AG09309 (cell line): ENCODE measurements at regions not wholly inside any gene's neighbourhood (a gene's known extent, or its start where the extent isn't known, plus 50 kb on each side); places are given as distances from the start of the nearest gene placed in this dataset.

Source experiments
- DNase-seq: peaks from one replicate; pipeline ENCODE4 v3.0.0-alpha.2; 2010; ENCODE audit warnings: low read depth
- H3K4me3 ChIP-seq: 2 replicates; pipeline ENCODE4 v1.5.1; 2011; ENCODE audit warnings: mild to moderate bottlenecking, low read depth, low read length, moderate library complexity; ENCODE audit not compliant: control insufficient read depth
- TF ChIP-seq, protein P1 (sequence below): IDR thresholded peaks from 2 replicates; pipeline ENCODE4 v1.5.1; 2011; ENCODE audit warnings: mild to moderate bottlenecking, low read depth, low read length, inconsistent platforms; ENCODE audit not compliant: insufficient read depth, control insufficient read depth; ENCODE audit errors: missing control alignments

DNA sequence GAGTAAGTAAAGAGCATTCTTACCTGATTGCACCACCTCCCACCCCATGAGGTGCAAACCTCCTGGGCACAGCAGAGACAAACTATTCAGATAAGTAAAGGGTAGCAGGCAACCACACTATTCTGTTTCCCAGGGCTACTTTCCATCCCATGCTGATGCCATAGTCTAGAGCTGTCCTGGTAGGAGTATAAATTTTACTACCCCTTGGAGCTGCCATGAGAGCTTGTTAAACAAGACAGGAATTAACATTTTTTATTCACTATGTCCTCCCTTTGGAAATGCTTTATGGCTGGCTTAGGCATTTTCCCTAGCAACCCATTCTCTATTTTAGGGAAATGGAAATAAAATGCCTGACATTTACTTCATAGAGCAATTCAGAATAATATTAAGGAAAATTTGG, 324.6 kb upstream of the USP25 start:
- H3K4me3 ChIP-seq, result no peak overlapping the region
- DNase-seq, result no peak
- TF ChIP-seq, protein P1, sequence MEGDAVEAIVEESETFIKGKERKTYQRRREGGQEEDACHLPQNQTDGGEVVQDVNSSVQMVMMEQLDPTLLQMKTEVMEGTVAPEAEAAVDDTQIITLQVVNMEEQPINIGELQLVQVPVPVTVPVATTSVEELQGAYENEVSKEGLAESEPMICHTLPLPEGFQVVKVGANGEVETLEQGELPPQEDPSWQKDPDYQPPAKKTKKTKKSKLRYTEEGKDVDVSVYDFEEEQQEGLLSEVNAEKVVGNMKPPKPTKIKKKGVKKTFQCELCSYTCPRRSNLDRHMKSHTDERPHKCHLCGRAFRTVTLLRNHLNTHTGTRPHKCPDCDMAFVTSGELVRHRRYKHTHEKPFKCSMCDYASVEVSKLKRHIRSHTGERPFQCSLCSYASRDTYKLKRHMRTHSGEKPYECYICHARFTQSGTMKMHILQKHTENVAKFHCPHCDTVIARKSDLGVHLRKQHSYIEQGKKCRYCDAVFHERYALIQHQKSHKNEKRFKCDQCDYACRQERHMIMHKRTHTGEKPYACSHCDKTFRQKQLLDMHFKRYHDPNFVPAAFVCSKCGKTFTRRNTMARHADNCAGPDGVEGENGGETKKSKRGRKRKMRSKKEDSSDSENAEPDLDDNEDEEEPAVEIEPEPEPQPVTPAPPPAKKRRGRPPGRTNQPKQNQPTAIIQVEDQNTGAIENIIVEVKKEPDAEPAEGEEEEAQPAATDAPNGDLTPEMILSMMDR, result no peak

DNA sequence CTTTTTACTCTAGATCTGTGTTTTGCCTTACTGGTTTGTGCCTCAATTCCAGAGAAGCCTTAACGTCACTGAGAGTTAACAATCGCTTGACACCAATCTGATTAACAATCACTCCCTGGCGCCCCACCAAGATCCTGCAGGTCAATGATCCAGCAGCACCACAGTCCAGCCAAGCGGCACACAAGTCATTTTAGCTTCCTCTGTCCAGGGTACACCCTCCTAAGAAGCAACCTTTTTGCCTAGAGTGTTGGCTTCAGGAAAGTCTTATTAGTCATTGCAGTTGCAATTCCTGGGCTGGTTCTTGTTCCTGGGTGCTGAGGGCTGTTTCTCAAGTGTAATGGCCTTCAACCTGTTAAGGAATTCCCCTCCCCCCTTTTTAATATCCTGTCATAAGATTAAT, 323.0 kb upstream of the USP25 start:
- no peak overlapping the region for H3K4me3 ChIP-seq
- DNase-seq, result no peak
- TF ChIP-seq, protein P1, result no peak

DNA sequence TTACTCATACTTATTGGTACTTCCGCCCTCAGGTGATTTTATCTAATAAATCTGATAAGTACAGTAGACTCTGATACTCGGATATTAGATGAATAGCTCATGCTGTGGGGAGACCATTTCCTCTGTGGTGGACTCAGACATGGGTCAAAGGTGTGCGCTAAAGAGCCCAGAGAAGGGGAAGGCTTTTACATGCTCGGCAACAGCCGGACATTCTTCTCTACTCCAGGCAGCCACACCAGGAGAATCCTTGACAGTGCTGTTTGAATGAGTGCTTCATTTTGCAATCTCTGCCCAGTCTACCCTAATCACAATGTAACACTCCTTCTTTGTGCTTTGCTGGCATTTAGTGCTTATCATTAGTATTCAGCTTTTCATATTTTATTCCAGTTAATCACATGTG, 322.2 kb upstream of the USP25 start:
- H3K4me3 ChIP-seq, result no peak overlapping the region
- TF ChIP-seq, protein P1, result no peak
- DNase-seq, result no peak

DNA sequence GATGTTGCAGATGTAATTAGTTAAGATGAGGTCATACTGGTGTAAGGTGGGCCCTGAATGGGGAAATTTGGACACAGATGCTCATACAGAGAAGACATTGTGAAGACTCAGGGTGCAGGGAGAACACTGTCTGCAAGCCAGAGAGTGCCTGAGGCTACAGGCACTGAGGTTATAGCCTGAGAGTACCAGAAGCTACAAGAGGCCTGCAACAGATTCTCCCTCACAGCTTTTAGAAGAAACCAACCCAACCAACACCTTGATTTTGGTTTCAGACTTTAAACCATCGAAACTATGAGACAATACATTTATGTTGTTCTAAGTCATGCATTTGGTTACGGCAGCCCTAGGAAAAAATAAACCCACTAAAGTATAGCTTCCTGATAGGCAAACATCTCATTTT, 321.7 kb upstream of the USP25 start:
- TF ChIP-seq, protein P1, result no peak
- H3K4me3 ChIP-seq, result no peak overlapping the region
- no peak for DNase-seq

DNA sequence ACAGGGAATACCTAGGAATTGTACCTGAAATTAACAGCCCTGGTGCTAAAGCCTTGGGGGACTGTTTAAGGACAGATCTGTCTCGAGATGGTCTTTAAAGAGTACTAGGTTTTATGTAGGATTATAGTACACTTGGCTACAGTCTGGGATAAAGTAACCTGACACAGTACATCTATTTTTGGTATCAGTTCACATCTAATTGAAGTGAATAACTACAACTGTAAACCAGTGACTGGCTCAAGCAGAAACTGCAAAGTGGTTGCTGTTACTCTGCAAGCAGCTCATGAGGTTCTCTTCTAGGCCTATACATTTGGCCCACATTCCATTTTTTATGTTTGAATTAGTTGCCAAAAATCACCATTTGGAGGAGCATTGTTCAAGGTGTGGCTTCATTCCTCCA, 320.8 kb upstream of the USP25 start:
- H3K4me3 ChIP-seq, result no peak overlapping the region
- TF ChIP-seq, protein P1, result no peak
- no peak for DNase-seq

DNA sequence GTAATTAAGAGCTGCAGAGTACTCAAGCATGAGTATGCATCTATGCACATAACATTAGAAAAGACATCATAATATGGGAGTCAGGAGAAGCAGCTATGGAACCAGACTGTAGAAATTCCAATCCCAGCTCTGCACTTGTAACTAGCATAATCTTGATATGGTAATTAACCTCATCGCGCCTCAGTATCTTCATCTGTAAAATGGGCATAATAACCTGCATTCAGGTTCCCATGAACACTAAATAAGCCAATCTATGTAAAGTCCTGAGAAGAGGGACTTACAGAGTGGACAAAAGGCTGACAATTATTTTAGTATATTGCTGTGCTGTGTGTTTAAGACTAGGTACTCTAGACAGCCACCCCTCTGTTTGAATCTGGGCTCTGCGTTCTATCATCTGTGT, 318.9 kb upstream of the USP25 start:
- H3K4me3 ChIP-seq, result no peak overlapping the region
- DNase-seq, result no peak
- TF ChIP-seq, protein P1, result no peak

DNA sequence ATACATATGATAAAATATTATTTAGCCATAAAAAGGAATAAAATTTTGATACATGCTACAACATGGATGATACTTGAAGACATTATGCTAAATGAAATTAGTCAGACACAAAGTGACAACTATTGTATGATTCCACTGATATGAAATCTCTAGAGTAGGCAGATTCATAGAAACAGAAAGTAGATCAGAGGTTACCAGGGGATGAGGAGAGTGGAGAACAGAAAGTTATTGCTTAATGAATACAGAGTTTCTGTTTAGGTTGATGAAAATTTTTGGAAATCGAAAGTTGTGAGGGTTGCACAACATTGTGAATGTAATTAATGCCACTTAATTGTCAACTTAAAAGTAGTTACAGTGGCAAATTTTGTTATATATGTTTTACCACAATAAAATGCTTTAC, 315.7 kb upstream of the USP25 start:
- TF ChIP-seq, protein P1, result no peak
- no peak overlapping the region for H3K4me3 ChIP-seq
- DNase-seq, result no peak
